HG03342 (cell line): ENCODE measurements at regions not wholly inside any gene's neighbourhood (a gene's known extent, or its start where the extent isn't known, plus 50 kb on each side); places are given as distances from the start of the nearest gene placed in this dataset.
"Not testable (repeated sequence)": the region's sequence is repeated elsewhere in the genome, so short reads cannot be mapped to it uniquely, and the experiment has no call there.

Experiments used
- ATAC-seq: cut with Tn5 transposase; IDR thresholded peaks from one replicate; pipeline ENCODE4 v1.9.1; 2021; ENCODE audit warnings: mild to moderate bottlenecking, moderate library complexity; ENCODE audit not compliant: unreplicated experiment

DNA sequence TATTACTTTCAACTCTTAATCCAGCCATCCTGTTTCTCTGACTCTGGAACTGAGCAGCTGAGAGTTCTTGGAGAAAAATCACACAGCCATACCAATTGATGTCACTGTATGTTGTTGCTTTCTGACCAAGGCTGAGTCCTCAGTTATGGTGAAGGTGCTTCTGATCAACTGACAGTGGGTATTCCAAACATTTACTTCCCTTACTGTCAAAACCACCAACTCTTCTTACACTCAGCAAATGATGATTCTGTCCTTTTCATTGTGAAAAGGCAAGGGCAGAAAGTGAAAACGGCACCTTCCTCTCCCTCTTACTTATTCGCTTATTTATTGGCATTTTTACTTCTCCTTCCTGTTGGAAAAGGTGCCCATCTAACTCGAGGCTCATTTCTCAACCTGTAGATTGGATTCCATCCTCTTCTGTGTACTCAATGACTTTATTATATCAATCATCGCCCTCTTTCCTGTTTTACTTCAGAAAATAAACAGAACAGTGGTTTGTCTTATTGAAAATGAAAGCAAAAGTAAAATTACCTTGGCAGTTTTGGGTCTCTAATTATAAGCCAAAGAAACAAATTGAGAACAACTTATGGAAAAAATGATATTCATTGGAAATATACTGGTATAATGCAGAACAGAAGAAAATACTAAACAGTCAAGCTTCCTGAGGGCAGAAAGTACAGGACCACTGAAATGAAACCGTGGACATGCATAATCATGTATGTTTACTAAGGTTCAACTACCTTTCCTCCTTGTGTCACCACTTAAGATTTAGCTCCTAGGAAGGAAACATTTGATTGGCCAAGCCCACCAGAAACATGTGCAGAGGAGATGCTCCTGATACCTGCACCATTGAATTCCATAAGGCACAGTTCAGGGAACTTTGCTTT is 104.5 kb upstream of the CHD1 start:
- ATAC-seq, result no peak

DNA sequence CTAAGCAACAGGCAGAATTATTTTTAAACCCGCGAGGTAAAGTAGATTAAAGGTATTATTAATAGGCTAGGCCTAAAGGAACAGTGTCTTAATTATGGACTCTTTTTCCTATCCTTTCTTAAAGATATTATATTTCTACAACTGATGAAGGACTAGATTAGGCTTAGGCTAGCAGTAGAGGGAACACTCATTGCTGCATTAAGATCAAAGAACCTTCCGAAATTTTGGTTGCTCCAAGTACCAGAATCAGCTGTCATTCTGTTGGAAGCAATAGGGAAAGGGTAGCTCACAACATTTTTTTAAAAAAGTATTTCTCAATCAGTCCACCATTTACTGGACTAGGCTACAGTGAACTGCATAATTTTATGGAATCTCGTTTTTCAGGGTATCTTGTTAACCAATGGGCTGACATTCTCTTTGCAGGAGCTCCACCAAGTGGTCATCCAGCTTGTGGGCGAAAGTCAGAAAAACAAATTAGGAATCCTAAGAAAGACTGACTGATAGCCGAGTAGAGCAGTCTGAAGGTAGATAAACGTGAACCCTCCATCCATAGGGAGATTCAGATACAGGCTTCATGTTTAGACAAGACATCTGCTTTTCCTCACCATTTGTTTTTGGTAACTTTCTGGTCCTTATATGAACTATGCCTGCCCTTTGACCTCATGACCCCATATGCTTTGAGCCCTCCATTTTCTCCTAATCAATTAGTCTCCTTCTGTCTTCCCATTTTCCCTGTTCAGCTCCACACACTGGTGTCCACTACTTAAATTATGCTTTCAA is 103.6 kb upstream of the CHD1 start:
- ATAC-seq, result peak; percentile 31

DNA sequence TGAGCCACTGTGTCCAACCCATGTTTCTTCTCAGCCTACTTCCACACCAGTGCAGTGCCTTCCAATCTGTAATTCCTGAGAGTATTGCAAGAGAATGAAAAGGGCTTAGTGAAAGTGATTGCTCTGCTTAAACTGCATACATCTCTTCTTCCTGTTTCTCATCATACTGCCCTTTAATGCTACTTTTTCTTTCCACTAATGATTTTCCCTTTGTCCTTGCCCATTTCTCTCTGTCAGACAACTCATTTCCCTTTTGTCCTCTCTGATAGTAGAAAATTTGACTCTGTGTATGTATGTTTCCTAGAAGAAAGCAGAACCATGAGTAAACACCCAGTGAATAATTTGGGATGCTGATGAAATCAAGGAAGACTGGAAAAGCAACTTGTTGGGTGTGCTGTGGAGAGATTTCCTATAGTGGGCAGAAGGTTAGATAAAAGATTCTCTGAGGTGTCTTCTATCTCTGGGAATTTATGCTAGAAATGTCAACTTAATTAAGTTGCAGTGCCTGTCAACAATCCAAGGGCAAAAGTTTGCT is 102.2 kb upstream of the CHD1 start:
- ATAC-seq, result no peak

DNA sequence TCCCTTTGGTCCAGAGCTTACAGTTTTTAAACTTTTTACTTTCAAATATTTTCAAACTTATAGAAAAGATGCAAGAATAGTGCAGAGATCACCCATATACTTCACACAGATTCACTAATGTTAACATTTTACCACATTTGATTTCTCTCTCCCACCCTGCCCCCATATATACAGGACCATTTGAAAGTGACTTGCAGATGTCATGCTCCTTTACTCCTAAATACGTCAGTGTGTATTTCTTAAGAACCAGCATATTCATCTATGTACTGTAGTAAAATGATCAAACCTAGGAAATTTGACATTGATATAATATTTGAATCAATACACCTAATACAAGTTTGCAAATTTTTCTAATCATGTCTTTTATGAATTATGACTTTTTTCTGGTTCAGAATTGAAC is 100.4 kb upstream of the CHD1 start:
- ATAC-seq, result no peak

DNA sequence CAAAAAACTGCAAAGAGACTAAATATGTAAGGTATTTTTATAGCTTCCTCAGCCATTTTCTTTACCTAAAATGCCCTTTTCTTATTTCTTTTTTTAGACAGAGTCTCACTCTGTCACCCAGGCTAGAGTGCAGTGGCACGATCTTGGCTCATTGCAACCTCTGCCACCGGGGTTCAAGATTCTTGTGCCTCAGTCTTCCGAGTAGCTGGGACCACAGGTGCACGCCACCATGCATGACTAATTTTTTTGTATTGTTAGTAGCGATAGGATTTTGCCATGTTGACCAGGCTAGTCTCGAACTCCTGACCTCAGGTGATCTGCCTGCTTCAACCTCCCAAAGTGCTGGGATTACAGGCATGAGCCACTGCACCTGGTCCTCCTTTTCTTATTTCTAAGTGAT is 99.4 kb upstream of the CHD1 start:
- not testable (repeated sequence) for ATAC-seq

DNA sequence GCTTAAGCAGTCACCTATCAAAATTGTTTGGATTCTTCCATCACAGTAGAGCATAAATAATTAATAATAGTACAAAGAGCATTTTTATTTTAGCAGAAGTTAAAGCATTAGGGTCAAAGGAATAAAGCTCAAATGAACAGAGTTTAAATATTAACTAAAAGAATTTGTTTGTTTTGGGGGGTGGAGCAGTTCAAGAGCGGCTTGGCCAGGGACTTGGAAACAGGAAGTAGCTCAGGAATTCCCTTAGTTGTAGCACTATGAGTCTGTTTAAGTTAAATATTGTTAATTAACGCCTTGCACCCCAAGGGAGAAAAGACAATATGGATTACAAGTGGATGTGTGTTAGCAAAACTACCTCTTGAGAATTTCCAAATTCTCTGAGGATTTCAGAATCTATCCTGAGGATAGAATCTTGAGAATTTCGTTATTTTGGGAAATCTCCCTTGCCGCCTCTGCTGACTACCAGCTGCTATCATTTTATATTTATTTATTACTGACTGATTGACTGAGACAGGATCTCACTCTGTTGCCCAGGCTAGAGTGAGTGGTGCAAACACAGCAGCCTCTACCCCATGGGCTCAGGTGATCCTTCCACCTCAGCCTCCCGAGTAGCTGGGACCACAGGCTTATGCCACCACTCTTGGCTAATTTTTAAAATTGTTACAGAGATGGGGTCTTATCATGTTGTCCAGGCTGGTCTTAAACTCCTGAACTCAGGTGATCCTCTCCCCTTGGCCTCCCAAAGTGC is 96.7 kb upstream of the CHD1 start:
- ATAC-seq, result no peak

DNA sequence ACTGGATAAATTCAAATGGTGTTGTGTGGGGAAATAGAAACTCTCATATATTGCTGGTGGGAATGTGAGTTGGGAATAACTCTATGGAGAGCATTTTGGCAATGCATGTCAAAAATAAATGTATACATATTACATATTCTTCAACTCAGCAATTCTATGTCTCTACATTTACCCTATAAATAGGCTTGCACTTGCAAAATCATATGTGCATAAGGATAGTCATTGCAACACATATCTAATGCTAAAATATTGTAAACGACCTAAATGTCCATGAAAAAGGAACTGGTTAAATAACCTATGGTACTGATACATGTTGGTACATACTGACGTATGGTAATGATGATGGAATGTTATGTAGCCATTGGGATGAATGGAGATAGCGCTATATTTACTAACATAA is 94.5 kb upstream of the CHD1 start:
- ATAC-seq, result no peak

DNA sequence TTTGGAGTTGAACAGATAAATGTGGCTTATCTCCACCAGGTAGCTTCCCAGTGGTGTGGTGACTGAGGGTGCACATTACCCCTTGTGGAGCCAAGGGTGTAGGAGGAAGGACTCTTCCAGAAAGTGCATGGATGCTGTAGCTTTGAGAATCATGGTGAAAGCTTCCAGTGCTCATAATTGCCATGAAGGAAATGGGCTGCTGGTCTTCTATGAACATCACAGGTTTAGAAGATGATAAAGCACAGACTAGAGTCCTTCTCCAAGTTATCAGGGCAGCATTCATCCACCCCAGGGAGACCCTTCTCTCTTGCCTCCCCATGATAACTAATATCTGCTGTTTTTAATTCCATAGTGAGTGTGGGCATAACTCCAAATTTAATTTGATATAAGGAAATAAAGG is 93.4 kb upstream of the CHD1 start:
- no peak for ATAC-seq

DNA sequence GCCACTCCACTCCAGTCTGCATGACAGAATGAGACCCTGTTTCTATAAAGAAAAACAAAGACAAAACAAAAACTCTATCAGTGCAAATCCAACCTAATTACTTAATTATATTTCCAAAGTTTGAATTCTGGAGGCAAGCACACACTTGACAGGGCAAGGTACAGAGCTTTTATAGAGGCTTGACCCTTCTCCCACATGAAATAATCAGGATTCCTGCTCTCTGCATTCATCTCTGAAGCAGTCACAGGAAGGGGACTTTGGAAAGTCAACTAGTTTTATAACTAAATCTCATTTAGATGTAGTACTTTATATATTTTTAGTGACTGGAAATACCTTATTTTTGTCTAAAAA is 91.9 kb upstream of the CHD1 start:
- ATAC-seq, result no peak

DNA sequence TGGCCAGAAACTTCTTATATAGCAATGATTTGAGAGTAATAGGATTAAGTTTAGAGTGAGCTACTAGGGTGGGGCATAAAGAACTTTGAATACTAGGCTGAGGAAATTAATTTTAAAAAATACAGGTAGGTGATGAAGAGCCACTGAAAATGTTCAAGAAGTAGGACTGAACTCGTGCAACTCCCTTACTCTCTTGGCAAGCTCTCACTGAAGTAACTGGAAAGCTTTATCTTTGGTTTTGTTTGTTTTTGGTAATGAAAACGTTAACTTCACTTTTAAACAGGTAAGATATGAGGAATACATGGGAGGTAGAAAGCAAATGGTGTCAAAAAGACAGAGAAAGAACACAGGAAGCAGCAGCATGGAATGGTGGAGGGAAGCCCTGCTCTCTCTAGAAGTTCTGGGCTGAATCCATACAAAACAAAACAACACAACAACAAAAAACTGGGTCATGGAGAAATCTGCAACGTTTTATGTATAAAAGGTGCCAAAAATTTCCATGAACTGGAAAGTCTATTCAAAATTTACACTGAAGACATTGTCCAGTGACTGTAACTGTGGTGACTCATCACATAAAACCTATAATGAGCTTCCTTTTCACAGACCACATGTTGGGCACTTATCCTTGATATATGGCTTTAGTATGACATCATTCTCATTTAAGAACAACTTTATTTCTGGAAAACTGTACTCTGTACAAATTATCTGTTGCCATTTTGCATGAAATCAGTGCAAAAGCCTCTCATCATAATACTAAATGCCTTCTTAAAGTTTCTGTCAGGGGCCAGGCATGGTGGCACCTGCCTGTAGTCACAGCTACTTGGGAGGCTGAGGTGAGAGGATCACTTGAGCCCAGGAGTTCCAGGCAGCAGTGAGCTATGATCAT is 91.2 kb upstream of the CHD1 start:
- no peak for ATAC-seq

DNA sequence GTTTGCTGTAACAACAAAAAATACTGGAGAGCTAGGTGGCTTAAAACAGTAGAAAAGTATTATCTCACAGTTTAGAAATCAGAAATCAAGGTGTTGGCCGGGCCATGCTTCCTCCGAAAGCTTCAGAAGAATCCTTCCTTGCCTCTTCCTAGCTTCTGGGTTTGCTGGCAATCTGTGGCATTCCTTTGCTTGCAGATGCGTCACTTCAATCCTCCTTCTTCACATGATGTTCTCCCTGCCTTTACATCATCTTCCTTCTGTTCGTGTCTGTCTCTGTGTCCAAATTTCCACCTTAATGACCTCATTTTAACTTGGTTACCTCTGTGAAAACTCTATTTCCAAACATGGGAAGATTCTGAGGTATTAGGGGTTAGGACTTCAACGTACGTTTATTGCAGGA is 90.4 kb upstream of the CHD1 start:
- no peak for ATAC-seq

DNA sequence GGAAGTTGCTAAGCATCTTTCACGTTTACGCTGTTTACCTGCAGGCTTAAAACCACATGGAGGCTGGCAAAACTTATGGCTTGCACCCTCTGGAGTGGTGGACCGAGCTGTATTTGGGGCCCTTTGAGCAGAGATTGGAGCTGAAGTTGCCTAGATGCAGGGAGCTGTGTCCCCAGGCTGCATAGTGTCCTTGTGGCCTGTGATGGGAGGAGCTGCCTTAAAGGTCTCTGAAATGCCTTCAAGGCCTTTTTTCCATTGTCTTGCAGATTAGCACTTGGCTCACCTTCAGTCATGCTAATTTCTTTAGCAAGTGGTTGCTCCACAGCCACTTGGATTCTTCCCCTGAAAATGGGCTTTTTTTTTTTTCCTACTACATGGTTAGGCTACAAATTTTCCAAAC is 81.5 kb upstream of the CHD1 start:
- no peak for ATAC-seq

DNA sequence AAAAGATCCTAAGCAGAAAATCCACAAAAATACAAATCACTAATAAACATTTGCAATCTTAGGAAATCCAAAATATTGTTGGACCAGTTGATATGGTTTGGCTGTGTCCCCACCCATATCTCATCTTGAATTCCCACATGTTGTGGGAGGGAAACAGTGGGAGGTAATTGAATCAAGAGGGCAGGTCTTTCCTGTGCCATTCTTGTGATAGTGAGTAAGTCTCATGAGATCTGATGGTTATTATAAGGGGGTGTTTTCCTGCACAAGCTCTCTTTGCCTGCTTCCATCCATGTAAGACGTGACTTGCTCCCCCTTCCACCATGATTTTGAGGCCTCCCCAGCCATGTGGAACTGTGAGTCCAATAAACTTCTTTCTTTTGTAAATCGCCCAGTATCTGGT is 79.2 kb upstream of the CHD1 start:
- not testable (repeated sequence) for ATAC-seq

DNA sequence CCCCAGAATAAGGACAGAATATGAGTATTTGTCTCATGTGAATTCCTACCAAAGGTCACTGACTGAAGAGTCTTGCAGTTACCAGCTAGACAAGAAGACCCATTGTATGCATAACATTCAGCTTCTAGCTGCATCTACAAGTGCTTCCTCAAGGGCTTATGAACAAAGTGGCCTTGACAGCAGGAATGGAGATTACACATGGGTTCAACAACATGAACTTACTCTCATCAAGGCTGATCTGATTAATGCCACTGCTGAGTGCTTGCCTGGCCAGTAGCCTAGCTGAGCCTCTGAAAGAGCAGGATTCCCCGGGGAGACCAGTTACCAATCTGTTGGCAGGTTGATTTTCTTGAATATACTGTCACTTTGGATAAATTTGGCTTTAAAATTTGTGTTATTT is 76.7 kb upstream of the CHD1 start:
- no peak for ATAC-seq

DNA sequence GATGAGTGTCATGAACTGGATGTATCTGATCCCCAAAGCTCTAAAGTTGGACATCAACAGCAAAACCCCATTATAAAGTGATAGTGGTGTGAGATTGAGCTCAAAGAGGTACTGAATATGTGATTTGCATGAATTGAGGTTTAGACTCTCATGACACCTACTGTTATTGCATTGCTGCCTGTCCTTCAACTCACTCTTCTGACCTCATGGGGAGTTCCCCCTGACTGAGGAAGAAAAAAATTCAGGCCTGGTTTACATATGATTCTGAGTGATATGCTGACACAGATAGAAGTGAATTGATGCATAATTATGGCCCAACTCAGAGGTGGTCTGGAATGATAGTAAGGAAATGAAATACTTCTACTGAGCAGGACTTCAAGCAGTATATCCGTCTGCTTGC is 76.2 kb upstream of the CHD1 start:
- peak; percentile 100 for ATAC-seq

DNA sequence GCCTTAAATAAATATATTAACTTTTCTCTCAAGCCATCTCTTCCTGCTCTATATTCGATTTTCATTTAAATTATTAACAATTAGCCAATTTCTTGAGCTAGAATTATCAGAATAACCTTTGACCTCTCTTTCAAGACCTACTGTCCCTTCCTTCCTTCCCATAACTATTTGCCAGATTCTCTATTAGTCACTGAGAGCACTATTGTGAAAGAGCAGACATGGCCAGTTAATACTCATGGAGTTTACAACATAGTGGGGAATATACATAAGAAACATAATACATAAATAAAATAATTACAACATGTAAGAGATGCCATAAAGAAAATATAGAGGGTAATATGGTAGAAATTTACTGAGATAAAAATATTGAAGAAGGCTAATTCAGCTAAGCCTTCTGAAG is 72.1 kb upstream of the CHD1 start:
- ATAC-seq, result no peak

DNA sequence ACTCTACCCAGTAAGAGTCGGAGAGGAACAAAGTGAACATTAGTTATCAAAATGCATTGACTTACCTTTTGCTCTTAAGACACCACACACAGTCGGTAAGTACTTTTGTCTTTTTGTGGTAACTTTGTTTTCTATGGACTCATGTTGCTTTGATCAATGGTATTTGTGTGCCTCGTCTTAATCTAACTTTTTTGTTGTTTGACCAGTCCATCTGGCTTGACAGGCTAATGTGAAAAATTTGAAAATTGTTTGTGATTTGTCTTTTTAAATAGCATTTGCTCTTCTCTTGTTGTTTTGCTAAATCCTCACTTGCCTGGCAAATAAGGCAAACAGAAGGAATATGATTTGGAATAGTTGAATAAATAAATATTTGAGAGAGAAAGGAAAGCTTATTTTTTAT is 71.4 kb upstream of the CHD1 start:
- ATAC-seq, result no peak

DNA sequence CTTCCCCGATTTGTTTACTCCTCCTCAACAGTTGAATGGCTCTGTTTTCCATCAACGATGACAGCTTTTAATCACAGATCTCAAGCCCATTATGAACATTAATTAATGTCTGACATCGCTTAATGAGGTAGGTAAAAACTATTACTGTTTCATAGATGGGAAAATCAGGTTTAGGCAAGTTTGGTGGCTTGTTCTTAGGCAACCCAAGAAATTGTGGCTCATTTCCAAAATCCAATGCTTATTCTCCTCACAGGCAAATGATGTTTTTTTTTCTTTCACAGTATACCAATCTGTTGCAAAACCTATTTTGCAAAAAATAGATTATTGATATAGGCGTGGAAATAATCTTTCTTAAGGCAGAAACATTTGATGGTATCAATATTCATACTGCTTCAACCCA is 70.8 kb upstream of the CHD1 start:
- no peak for ATAC-seq

DNA sequence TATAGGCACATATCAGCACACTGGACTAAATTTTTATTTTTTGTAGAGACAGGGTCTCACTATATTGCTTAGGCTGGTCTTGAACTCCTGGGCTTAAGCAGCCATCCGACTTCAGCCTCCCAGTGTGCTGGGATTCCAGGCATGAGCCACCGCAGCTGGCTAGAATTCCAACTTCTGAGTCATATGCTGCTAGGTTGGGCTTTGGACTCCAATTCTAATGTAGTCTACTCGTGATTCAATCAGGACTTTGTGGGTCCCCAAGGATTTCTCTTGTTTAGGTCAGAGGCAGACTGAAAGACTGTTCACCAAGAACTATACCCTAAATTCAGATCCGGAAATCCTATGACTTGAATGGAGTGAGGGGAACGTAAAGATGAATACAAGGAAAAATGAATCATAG is 68.2 kb upstream of the CHD1 start:
- ATAC-seq, result no peak

DNA sequence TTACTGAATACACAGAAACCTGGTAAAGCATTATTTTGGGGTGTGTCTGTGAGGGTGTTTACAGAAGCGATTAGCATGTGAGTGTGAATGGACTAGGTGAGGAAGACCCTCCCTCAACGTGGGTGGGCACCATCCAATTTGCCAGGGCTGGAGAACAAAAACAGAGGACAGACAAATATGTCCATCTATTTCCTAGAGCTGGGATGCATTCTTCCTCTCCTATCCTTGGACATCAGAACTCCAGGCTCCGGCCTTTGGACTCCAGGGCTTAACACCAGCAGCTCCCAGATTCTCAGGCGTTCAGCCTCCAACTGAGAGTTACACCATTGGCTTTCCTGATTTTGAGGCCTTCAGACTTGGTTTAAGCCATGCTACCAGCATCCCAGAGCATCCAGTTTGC is 65.8 kb upstream of the CHD1 start:
- ATAC-seq, result no peak
